K562 (cell line): ENCODE measurements at regions not wholly inside any gene's neighbourhood (a gene's known extent, or its start where the extent isn't known, plus 50 kb on each side); places are given as distances from the start of the nearest gene placed in this dataset.

Experiments used
- ATF4 ChIP-seq: fragments of 450-650 bp; formaldehyde crosslinking; IDR thresholded peaks from 2 replicates; pipeline ENCODE4 v1.4.0; 2022; ENCODE audit warnings: mild to moderate bottlenecking, moderate library complexity
- BCLAF1 ChIP-seq, 2 experiments: fragments of 450-650 bp in 1 of 2; IDR thresholded peaks; 2 replicates each; pipeline ENCODE4 v1.6.1; 2011 to 2017; ENCODE audit warnings: low read depth in 2 of 2, antibody characterized with exemption in 1 of 2, borderline replicate concordance in 1 of 2, low read length in 1 of 2, mild to moderate bottlenecking in 1 of 2, mixed read lengths in 1 of 2; ENCODE audit not compliant: control insufficient read depth in 1 of 2
- CHD7 ChIP-seq: fragments of 200-600 bp; sonication (generic); IDR thresholded peaks from one replicate; pipeline ENCODE4 v1.6.1; 2012; ENCODE audit warnings: mild to moderate bottlenecking, low read depth, low read length, inconsistent platforms

- TF ChIP-seq CHD7: no peak
- no peak for TF ChIP-seq ATF4 (CRISPR knock-in tag)
- no peak for TF ChIP-seq BCLAF1 (IDR thresholded peaks at IDR 0.05; ENCODE audit: borderline replicate concordance in 1 of 2, control insufficient read depth in 1 of 2, low read depth in 2 of 2, low read length in 1 of 2)
- TF ChIP-seq, all 486 proteins: peak for 0
These were observed 53.9 kb downstream of the FAT4 start (continued) for GRCh38 chr4:125368671-125369081.
